Liver (tissue), 8 donors: ENCODE measurements at regions not wholly inside any gene's neighbourhood (a gene's known extent, or its start where the extent isn't known, plus 50 kb on each side); places are given as distances from the start of the nearest gene placed in this dataset.

Experiments used
- DNase-seq: peaks from one replicate; pipeline ENCODE4 v3.0.0-alpha.2; 2017; ENCODE audit warnings: low spot score
- H3K27ac ChIP-seq, 2 donors: one replicate each; pipeline ENCODE4 v1.7.0; 2013; ENCODE audit warnings: inconsistent platforms in 2 of 2, low read length in 2 of 2, control low read depth in 1 of 2, low read depth in 1 of 2, mild to moderate bottlenecking in 1 of 2
- H3K27me3 ChIP-seq, 4 donors: one replicate each; pipeline versions ENCODE4 v1.6.1 to v1.7.0; 2013; ENCODE audit warnings: low read length in 3 of 4, inconsistent platforms in 1 of 4, mild to moderate bottlenecking in 1 of 4, moderate library complexity in 1 of 4; ENCODE audit not compliant: control insufficient read depth in 4 of 4, insufficient read depth in 4 of 4
- H3K36me3 ChIP-seq, 4 donors: one replicate each; pipeline versions ENCODE4 v1.6.1 to v1.7.0; 2013; ENCODE audit warnings: low read length in 3 of 4, mild to moderate bottlenecking in 3 of 4, low read depth in 1 of 4, moderate library complexity in 1 of 4; ENCODE audit not compliant: control insufficient read depth in 4 of 4, insufficient read depth in 3 of 4
- H3K4me1 ChIP-seq, 4 donors: one replicate each; pipeline versions ENCODE4 v1.6.1 to v1.7.0; 2013; ENCODE audit warnings: low read length in 3 of 4, mild to moderate bottlenecking in 3 of 4, moderate library complexity in 1 of 4; ENCODE audit not compliant: control insufficient read depth in 4 of 4, insufficient read depth in 4 of 4
- H3K4me3 ChIP-seq, 3 donors: one replicate each; pipeline versions ENCODE4 v1.6.1 to v1.7.0; 2013; ENCODE audit warnings: low read length in 3 of 3, control low read depth in 1 of 3, low read depth in 1 of 3, mild to moderate bottlenecking in 1 of 3
- H3K9ac ChIP-seq, 2 donors: one replicate each; pipeline ENCODE4 v1.7.0; 2013; ENCODE audit warnings: low read length in 2 of 2, mild to moderate bottlenecking in 2 of 2, moderate library complexity in 2 of 2, control low read depth in 1 of 2, low read depth in 1 of 2
- H3K9me3 ChIP-seq, 4 donors: one replicate each; pipeline versions ENCODE4 v1.6.1 to v1.7.0; 2013; ENCODE audit warnings: low read length in 3 of 4; ENCODE audit not compliant: control insufficient read depth in 4 of 4
- ATF3 ChIP-seq: IDR thresholded peaks from 2 replicates; pipeline ENCODE4 v1.6.1; 2016; ENCODE audit warnings: antibody characterized with exemption
- CTCF ChIP-seq: fragments of 150-350 bp; IDR thresholded peaks from 2 replicates; pipeline ENCODE4 v1.5.1; 2017; ENCODE audit warnings: improper control_type of control experiment, low read depth, low read length; ENCODE audit not compliant: missing input control
- EGR1 ChIP-seq, 2 donors: IDR thresholded peaks; 2 replicates each; pipeline ENCODE4 v1.6.1; 2016 to 2018; ENCODE audit warnings: antibody characterized with exemption in 2 of 2, low read depth in 2 of 2
- FOXA1 ChIP-seq: IDR thresholded peaks from 2 replicates; pipeline ENCODE4 v1.6.1; 2016; ENCODE audit warnings: antibody characterized with exemption
- FOXA2 ChIP-seq: IDR thresholded peaks from 2 replicates; pipeline ENCODE4 v1.6.1; 2016; ENCODE audit warnings: antibody characterized with exemption
- GABPA ChIP-seq, 2 donors: IDR thresholded peaks in 1 of 2; conservative IDR thresholded peaks in 1 of 2; 2 replicates each; pipeline ENCODE4 v1.6.1; 2016; ENCODE audit warnings: antibody characterized with exemption in 2 of 2, mild to moderate bottlenecking in 1 of 2, moderate library complexity in 1 of 2
- HNF4A ChIP-seq, 2 donors: conservative IDR thresholded peaks; 2 replicates each; pipeline ENCODE4 v1.6.1; 2016; ENCODE audit warnings: antibody characterized with exemption in 2 of 2, mild to moderate bottlenecking in 2 of 2
- HNF4G ChIP-seq: IDR thresholded peaks from 2 replicates; pipeline ENCODE4 v1.6.1; 2016; ENCODE audit warnings: antibody characterized with exemption
- JUND ChIP-seq, 2 donors: IDR thresholded peaks; 2 replicates each; pipeline ENCODE4 v1.6.1; 2016; ENCODE audit warnings: antibody characterized with exemption in 2 of 2
- MAX ChIP-seq: IDR thresholded peaks from 2 replicates; pipeline ENCODE4 v1.6.1; 2016; ENCODE audit warnings: antibody characterized with exemption
- NR2F2 ChIP-seq: IDR thresholded peaks from 2 replicates; pipeline ENCODE4 v1.6.1; 2016; ENCODE audit warnings: antibody characterized with exemption
- RAD21 ChIP-seq, 2 donors: IDR thresholded peaks; 2 replicates each; pipeline ENCODE4 v1.6.1; 2016; ENCODE audit warnings: antibody characterized with exemption in 2 of 2, mild to moderate bottlenecking in 2 of 2
- REST ChIP-seq: IDR thresholded peaks from 2 replicates; pipeline ENCODE4 v1.6.1; 2016; ENCODE audit warnings: antibody characterized with exemption, mild to moderate bottlenecking
- RXRA ChIP-seq, 2 donors: IDR thresholded peaks; 2 replicates each; pipeline ENCODE4 v1.6.1; 2017 to 2018; ENCODE audit warnings: antibody characterized with exemption in 2 of 2, mild to moderate bottlenecking in 1 of 2
- SP1 ChIP-seq: IDR thresholded peaks from 2 replicates; pipeline ENCODE4 v1.6.1; 2018; ENCODE audit warnings: antibody characterized with exemption, mild to moderate bottlenecking
- TAF1 ChIP-seq: conservative IDR thresholded peaks from 2 replicates; pipeline ENCODE4 v1.6.1; 2016; ENCODE audit warnings: antibody characterized with exemption, mild to moderate bottlenecking
- YY1 ChIP-seq: IDR thresholded peaks from 2 replicates; pipeline ENCODE4 v1.6.1; 2016; ENCODE audit warnings: antibody characterized with exemption, mild to moderate bottlenecking
- ZBTB33 ChIP-seq: IDR thresholded peaks from 2 replicates; pipeline ENCODE4 v1.6.1; 2016; ENCODE audit warnings: antibody characterized with exemption
- WGBS: extraction: QIAGEN DNeasy Blood & Tissue Kit; methylation state at CpG from one replicate; pipeline ENCODE4 v1.1.7; 2013; 5-methylcytosine and 5-hydroxymethylcytosine counted together
- donor health status: healthy.
- donor health status: healthy.
- donor health status: healthy.
- donor health status: healthy.
- donor health status: healthy.

GRCh38 chr2:161063157-161063945 lies 96.9 kb upstream of the TANK start:
- H3K9ac ChIP-seq = no peak overlapping the region
- no peaks in the 10 kb centered on the region for H3K36me3 ChIP-seq
- peaks cover 0 to 6% (median 0%) of the 10 kb centered on the region in 4 donors for H3K4me1 ChIP-seq
- no peaks in the 10 kb centered on the region for H3K9me3 ChIP-seq
- 41% methylated on average over 8 of the region's 8 CpGs for WGBS
- no peak overlapping the region for H3K27ac ChIP-seq
- peak; percentile 61 for DNase-seq
- no peaks in the 10 kb centered on the region for H3K27me3 ChIP-seq
- H3K4me3 ChIP-seq = no peak overlapping the region
- no peak for TF ChIP-seq TAF1
- peak; percentile 91 for TF ChIP-seq CTCF
- peak; percentile 83 to 90 for TF ChIP-seq RAD21 (IDR thresholded peaks at IDR 0.05)

- 14% methylated on average over 2 of the region's 2 CpGs for WGBS
- H3K4me1 ChIP-seq = peaks cover 0 to 6% (median 0%) of the 10 kb centered on the region in 4 donors
- H3K9me3 ChIP-seq = no peaks in the 10 kb centered on the region
- no peak overlapping the region for H3K9ac ChIP-seq
- no peak for TF ChIP-seq JUND (IDR thresholded peaks at IDR 0.05)
- TF ChIP-seq HNF4A (conservative IDR thresholded peaks at IDR 0.05) = no peak
- TF ChIP-seq FOXA2 = no peak
- no peak for TF ChIP-seq TAF1
- no peak for TF ChIP-seq FOXA1
- TF ChIP-seq ZBTB33 = no peak
- no peak for TF ChIP-seq EGR1 (IDR thresholded peaks at IDR 0.05; ENCODE audit: low read depth in 2 of 2)
- no peak for TF ChIP-seq CTCF
- TF ChIP-seq ATF3 = no peak
- TF ChIP-seq RAD21 (IDR thresholded peaks at IDR 0.05) = no peak
- TF ChIP-seq HNF4G = no peak
- TF ChIP-seq SP1 = no peak
- no peak for TF ChIP-seq RXRA (IDR thresholded peaks at IDR 0.05)
- no peak for TF ChIP-seq GABPA (IDR thresholded peaks at IDR 0.05 in 1 of 2, conservative IDR thresholded peaks at IDR 0.05 in 1 of 2)
- TF ChIP-seq NR2F2 = no peak
- TF ChIP-seq REST = no peak
- TF ChIP-seq YY1 = no peak
- no peak for TF ChIP-seq MAX
- H3K27ac ChIP-seq = no peak overlapping the region
- no peaks in the 10 kb centered on the region for H3K36me3 ChIP-seq
- no peak overlapping the region for H3K4me3 ChIP-seq
- DNase-seq = no peak
- H3K27me3 ChIP-seq = no peaks in the 10 kb centered on the region
Measured at GRCh38 chr2:161063946-161064306, 96.3 kb upstream of the TANK start.
